ENCODE measurements at regions not wholly inside any gene's neighbourhood (a gene's known extent, or its start where the extent isn't known, plus 50 kb on each side); places are given as distances from the start of the nearest gene placed in this dataset.

- TF ChIP-seq ZBTB33 (IDR thresholded peaks at IDR 0.05; ENCODE audit: borderline replicate concordance, low read depth) (no peak), YY1 (IDR thresholded peaks at IDR 0.05; ENCODE audit: low read depth) (no peak), USF1 (IDR thresholded peaks at IDR 0.05; ENCODE audit: borderline replicate concordance, low read depth) (no peak), NRF1 (IDR thresholded peaks at IDR 0.05; ENCODE audit: low read depth, low read length) (no peak), MAX (IDR thresholded peaks at IDR 0.05; ENCODE audit: low read depth) (no peak), POLR2AphosphoS5 (IDR thresholded peaks at IDR 0.05; ENCODE audit: low read depth, low read length) (no peak), MEF2A (IDR thresholded peaks at IDR 0.05; ENCODE audit: borderline replicate concordance, low read depth) (no peak), USF2 (IDR thresholded peaks at IDR 0.05; ENCODE audit: borderline replicate concordance, low read depth, low read length) (no peak), FOXM1 (IDR thresholded peaks at IDR 0.05; ENCODE audit: low read depth) (no peak), RFX5 (IDR thresholded peaks at IDR 0.05; ENCODE audit: low read length) (no peak), ELF1 (IDR thresholded peaks at IDR 0.05) (no peak), JUND (IDR thresholded peaks at IDR 0.05) (no peak), GATA2 (CRISPR knock-in tag; IDR thresholded peaks at IDR 0.05) (no peak; the same call in 1 of the 2 replicates), CTCF (IDR thresholded peaks at IDR 0.05) (no peak)
Observed at GRCh38 chr11:115961159-115962003, 457.2 kb upstream of the CADM1 start (continued).

- H3K79me2 ChIP-seq (ENCODE audit: insufficient read depth) = no peaks in the 10 kb centered on the region
- no peaks in the 10 kb centered on the region for H3F3A ChIP-seq (replicated peaks; ENCODE audit: insufficient read depth)
- peak; percentile 36 for DNase-seq
- no peaks in the 10 kb centered on the region for H3K9me3 ChIP-seq
- H3K4me2 ChIP-seq = no peak overlapping the region
- H3K36me3 ChIP-seq (replicated peaks in 1 of 2; ENCODE audit: control insufficient read depth in 1 of 2, insufficient read depth in 2 of 2, low read length in 1 of 2) = no peaks in the 10 kb centered on the region
- H3K9me2 ChIP-seq = no peaks in the 10 kb centered on the region
- H2AFZ ChIP-seq (ENCODE audit: low read depth) = no peak overlapping the region
- H3K9ac ChIP-seq = no peak overlapping the region
- peaks cover 0 to 19% of the 10 kb centered on the region in 2 experiments; a peak in 2 of 4 replicates for H3K4me1 ChIP-seq (ENCODE audit: control insufficient read depth in 1 of 2, insufficient read depth in 2 of 2, low read depth in 1 of 2, low read length in 1 of 2)
- H3K4me3 ChIP-seq (ENCODE audit: low read depth in 2 of 2, low read length in 1 of 2) = no peak overlapping the region
- ChIA-PET CTCF (interaction anchor here (0.6 kb wide), 1 partner anchor 270 kb away, joined by 3 read pairs; no protein-coding TSS in a partner anchor), POLR2A (no interaction called here)
- no peak overlapping the region for H3K27ac ChIP-seq (ENCODE audit: low read depth in 2 of 2, low read length in 1 of 2)
- H4K20me1 ChIP-seq (ENCODE audit: insufficient read depth) = no peaks in the 10 kb centered on the region
- H3K27me3 ChIP-seq (ENCODE audit: insufficient read depth) = no peaks in the 10 kb centered on the region
- WGBS (ENCODE audit: low lambda C conversion rate) = 76% methylated on average over 23 of the region's 23 CpGs
- TF ChIP-seq PBX3 (IDR thresholded peaks at IDR 0.05) (no peak), FOXJ3 (CRISPR knock-in tag; IDR thresholded peaks at IDR 0.05) (no peak), FOSL2 (IDR thresholded peaks at IDR 0.05; ENCODE audit: borderline replicate concordance, low read depth) (no peak), EP300 (IDR thresholded peaks at IDR 0.05; ENCODE audit: borderline replicate concordance in 1 of 2, low read depth in 1 of 2, low read length in 1 of 2) (no peak), SIN3A (IDR thresholded peaks at IDR 0.05; ENCODE audit: borderline replicate concordance, low read depth, low read length) (no peak), NFIC (IDR thresholded peaks at IDR 0.05; ENCODE audit: borderline replicate concordance) (no peak), CTCF (IDR thresholded peaks at IDR 0.05) (no peak), MEF2A (IDR thresholded peaks at IDR 0.05; ENCODE audit: borderline replicate concordance, low read depth) (no peak)
Observed at GRCh38 chr11:115959081-115959486, 454.9 kb upstream of the CADM1 start.

Measured in SK-N-SH (cell line).